T-helper 2 cell treated with Interferon-gamma antibody and Interleukin-4, amounts not matched to agents 5 μg/mL and 100 μg/mL, for 36 hours (primary cell): ENCODE measurements at regions not wholly inside any gene's neighbourhood (a gene's known extent, or its start where the extent isn't known, plus 50 kb on each side); places are given as distances from the start of the nearest gene placed in this dataset.
"Not testable (repeated sequence)": the region's sequence is repeated elsewhere in the genome, so short reads cannot be mapped to it uniquely, and the experiment has no call there.

ENCODE experiments used
- DNase-seq: peaks from one replicate; pipeline ENCODE4 v3.0.0; 2021; ENCODE audit warnings: low spot score
- H3K27ac Mint-ChIP-seq: one replicate; pipeline ENCODE4 v1.8.0; 2021; ENCODE audit warnings: mild to moderate bottlenecking, mixed read lengths
- H3K27me3 Mint-ChIP-seq: one replicate; pipeline ENCODE4 v1.8.0; 2021; ENCODE audit warnings: low read depth, mixed read lengths
- H3K36me3 Mint-ChIP-seq: one replicate; pipeline ENCODE4 v1.8.0; 2021; ENCODE audit warnings: low read depth, mixed read lengths
- H3K4me1 Mint-ChIP-seq: one replicate; pipeline ENCODE4 v1.8.0; 2021; ENCODE audit warnings: low read depth, mixed read lengths
- H3K4me3 Mint-ChIP-seq: one replicate; pipeline ENCODE4 v1.8.0; 2022; ENCODE audit warnings: mild to moderate bottlenecking, moderate library complexity, mixed read lengths
- H3K9me3 Mint-ChIP-seq: one replicate; pipeline ENCODE4 v1.8.0; 2021; ENCODE audit warnings: mixed read lengths

GRCh38 chr4:72966652-72967051 lies 102.9 kb downstream of the COX18 start:
- H3K4me1 Mint-ChIP-seq, result peaks cover 2% of the 10 kb centered on the region
- no peak for DNase-seq
- no peaks in the 10 kb centered on the region for H3K36me3 Mint-ChIP-seq
- no peak overlapping the region for H3K4me3 Mint-ChIP-seq
- H3K27me3 Mint-ChIP-seq, result peaks cover 8% of the 10 kb centered on the region
- peaks cover 4% of the 10 kb centered on the region for H3K9me3 Mint-ChIP-seq
- no peak overlapping the region for H3K27ac Mint-ChIP-seq

- peaks cover 13% of the 10 kb centered on the region for H3K9me3 Mint-ChIP-seq
- no peaks in the 10 kb centered on the region for H3K27me3 Mint-ChIP-seq
Measured at GRCh38 chr4:72959411-72959810, 110.1 kb downstream of the COX18 start.

DNA sequence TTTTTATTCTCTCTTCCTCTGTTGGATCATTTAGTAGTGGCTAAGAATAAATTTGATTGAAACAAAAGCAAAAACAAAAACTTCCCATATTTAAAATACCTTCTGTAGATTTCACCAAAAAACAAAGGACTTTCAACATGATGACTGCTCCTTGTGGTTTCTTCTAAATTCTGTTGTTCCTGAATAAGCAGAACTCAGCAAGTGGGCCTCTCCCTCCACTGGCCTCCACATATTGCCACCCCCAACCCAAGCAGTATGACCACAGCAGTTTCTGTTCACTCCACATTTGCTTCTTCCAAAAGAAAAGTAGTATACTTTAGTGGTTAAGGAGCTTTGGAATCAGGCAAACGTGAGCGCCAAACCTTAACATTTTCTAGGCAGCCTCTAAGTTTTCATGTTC lies 114.7 kb downstream of the COX18 start:
- Mint-ChIP-seq H3K9me3 (no peaks in the 10 kb centered on the region), H3K27ac (no peak overlapping the region), H3K4me1 (no peaks in the 10 kb centered on the region), H3K4me3 (no peak overlapping the region), H3K27me3 (no peaks in the 10 kb centered on the region), H3K36me3 (no peaks in the 10 kb centered on the region)
- DNase-seq, result no peak

More at GRCh38 chr4:72959411-72959810, 110.1 kb downstream of the COX18 start:
- Mint-ChIP-seq H3K4me3 (no peak overlapping the region), H3K27ac (no peak overlapping the region), H3K4me1 (no peaks in the 10 kb centered on the region), H3K36me3 (no peaks in the 10 kb centered on the region)
- no peak for DNase-seq

- no peak for DNase-seq
- Mint-ChIP-seq H3K36me3 (no peaks in the 10 kb centered on the region), H3K9me3 (no peaks in the 10 kb centered on the region), H3K4me3 (no peak overlapping the region), H3K27me3 (no peaks in the 10 kb centered on the region), H3K4me1 (no peaks in the 10 kb centered on the region), H3K27ac (no peak overlapping the region)
Measured at GRCh38 chr4:72953571-72953970, 115.9 kb downstream of the COX18 start.

GRCh38 chr4:72951628-72952027 lies 117.9 kb downstream of the COX18 start:
- Mint-ChIP-seq H3K4me1 (no peaks in the 10 kb centered on the region), H3K27ac (no peak overlapping the region), H3K27me3 (no peaks in the 10 kb centered on the region), H3K36me3 (no peaks in the 10 kb centered on the region), H3K9me3 (no peaks in the 10 kb centered on the region), H3K4me3 (no peak overlapping the region)
- no peak for DNase-seq

DNA sequence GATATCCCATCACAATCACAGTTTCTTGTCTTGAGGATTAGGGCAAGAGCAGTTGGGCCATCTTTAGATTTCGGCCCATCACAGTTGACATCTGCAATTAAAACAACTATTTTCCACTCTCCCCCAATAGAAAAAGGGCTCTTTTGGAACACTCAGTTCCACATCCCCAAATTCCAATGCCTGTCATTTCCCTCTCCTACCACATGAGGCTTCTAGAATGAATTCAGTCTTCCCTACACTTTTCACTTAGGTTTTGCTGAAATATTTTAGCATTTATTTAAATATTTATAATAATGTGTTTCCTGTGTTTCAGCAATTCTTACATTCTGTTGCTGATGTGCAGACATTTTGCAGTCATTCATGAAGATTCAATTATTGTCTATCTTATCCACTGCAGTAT lies 118.4 kb downstream of the COX18 start:
- Mint-ChIP-seq H3K27me3 (no peaks in the 10 kb centered on the region), H3K9me3 (peaks cover 1% of the 10 kb centered on the region), H3K4me1 (no peaks in the 10 kb centered on the region), H3K27ac (no peak overlapping the region), H3K4me3 (no peak overlapping the region), H3K36me3 (no peaks in the 10 kb centered on the region)
- DNase-seq, result no peak

DNA sequence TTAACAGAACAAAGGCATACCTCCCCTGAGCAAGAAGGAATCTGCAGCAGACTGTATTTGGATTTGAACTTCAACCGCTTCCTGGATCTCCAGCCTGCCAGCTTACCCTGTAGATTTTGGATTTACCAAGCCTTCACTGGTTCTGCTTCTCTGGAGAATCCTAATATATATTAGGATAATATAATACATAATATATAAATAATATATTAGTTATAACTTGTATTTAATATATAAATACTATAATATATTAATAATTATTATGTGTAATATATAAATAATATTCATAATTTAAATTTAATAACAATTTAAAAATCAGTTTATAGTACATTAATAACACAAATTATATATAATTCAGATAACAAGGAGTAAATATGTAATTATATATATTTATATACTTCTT lies 121.4 kb downstream of the COX18 start:
- H3K36me3 Mint-ChIP-seq, result no peaks in the 10 kb centered on the region
- DNase-seq, result no peak
- H3K4me1 Mint-ChIP-seq, result no peaks in the 10 kb centered on the region
- H3K4me3 Mint-ChIP-seq, result no peak overlapping the region
- no peaks in the 10 kb centered on the region for H3K27me3 Mint-ChIP-seq
- no peak overlapping the region for H3K27ac Mint-ChIP-seq
- peaks cover 7% of the 10 kb centered on the region for H3K9me3 Mint-ChIP-seq

- peaks cover 7% of the 10 kb centered on the region for H3K9me3 Mint-ChIP-seq
- peaks cover 2% of the 10 kb centered on the region for H3K27me3 Mint-ChIP-seq
- no peak overlapping the region for H3K4me3 Mint-ChIP-seq
- H3K36me3 Mint-ChIP-seq, result no peaks in the 10 kb centered on the region
- H3K4me1 Mint-ChIP-seq, result no peaks in the 10 kb centered on the region
- no peak for DNase-seq
- H3K27ac Mint-ChIP-seq, result no peak overlapping the region
Measured at GRCh38 chr4:72945719-72946336, 123.7 kb downstream of the COX18 start.

DNA sequence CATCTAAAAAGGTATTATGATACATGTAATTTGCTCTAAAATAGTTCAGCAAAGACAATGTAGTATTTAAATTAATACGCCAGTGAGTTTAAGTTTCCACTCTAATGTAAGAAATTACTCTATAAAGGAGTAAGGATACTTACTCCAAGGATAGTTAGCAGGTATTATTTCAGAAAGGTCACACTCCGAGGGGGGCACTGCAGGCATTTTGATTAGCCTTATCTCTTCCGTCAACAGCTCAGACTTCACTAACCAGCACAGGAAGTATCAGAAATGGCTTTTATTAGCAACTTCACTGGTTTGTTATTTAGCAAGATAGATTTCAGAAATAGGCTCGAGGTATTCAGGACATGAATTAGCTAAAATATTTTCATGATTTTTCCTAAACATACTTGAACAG lies 127.0 kb downstream of the COX18 start:
- Mint-ChIP-seq H3K27me3 (peaks cover 2% of the 10 kb centered on the region), H3K4me3 (no peak overlapping the region), H3K9me3 (peaks cover 7% of the 10 kb centered on the region), H3K36me3 (no peaks in the 10 kb centered on the region), H3K4me1 (no peaks in the 10 kb centered on the region), H3K27ac (no peak overlapping the region)
- no peak for DNase-seq

DNA sequence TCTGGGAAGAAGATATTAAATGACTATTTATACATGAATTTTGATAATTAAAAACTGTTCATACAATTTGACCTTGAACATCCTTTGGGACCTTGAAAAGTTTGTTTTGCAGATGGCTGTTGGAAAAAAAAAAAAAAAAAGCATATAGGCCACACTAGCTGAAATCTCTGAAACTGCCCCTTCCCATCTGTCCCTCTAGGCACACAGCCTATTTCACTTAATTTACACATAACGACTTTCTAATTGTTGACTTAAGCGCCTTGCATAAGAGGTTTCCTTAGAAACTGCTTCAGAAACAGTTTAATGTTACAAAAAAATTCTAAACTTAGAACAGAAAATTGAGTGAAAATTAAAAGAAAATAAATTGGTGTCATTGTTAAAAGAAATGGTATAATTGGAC lies 131.0 kb downstream of the COX18 start:
- Mint-ChIP-seq H3K27me3 (peaks cover 2% of the 10 kb centered on the region), H3K4me3 (no peak overlapping the region), H3K27ac (no peak overlapping the region), H3K9me3 (no peaks in the 10 kb centered on the region), H3K36me3 (no peaks in the 10 kb centered on the region), H3K4me1 (no peaks in the 10 kb centered on the region)
- DNase-seq, result no peak

- no peaks in the 10 kb centered on the region for H3K36me3 Mint-ChIP-seq
- no peak overlapping the region for H3K4me3 Mint-ChIP-seq
- H3K9me3 Mint-ChIP-seq, result no peaks in the 10 kb centered on the region
- no peak overlapping the region for H3K27ac Mint-ChIP-seq
- H3K4me1 Mint-ChIP-seq, result no peaks in the 10 kb centered on the region
- H3K27me3 Mint-ChIP-seq, result no peaks in the 10 kb centered on the region
- DNase-seq, result no peak
Measured at GRCh38 chr4:72935462-72935861, 134.1 kb downstream of the COX18 start.

DNA sequence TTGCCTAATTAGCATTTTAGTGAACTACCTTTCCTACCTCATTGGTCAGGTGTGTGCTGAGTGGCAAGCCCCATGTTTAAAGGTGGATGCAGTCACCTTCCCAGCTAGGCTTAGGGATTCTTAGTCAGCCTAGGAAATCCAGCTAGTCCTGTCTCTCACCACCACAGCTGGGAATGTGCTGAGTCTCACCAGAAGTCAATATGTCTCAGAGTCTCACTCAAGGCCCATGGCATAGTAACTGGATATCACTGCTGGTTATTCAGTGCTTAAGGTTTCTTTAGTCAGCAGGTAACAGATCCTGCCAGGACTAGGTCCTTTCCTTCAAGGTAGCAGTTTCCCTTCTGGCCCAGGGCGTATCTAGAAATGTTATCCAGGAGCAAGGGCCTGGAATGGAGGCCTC lies 136.5 kb downstream of the COX18 start:
- no peaks in the 10 kb centered on the region for H3K4me1 Mint-ChIP-seq
- no peak overlapping the region for H3K27ac Mint-ChIP-seq
- no peak for DNase-seq
- no peaks in the 10 kb centered on the region for H3K27me3 Mint-ChIP-seq
- no peak overlapping the region for H3K4me3 Mint-ChIP-seq
- no peaks in the 10 kb centered on the region for H3K36me3 Mint-ChIP-seq
- no peaks in the 10 kb centered on the region for H3K9me3 Mint-ChIP-seq

- DNase-seq, result no peak
- H3K27me3 Mint-ChIP-seq, result no peaks in the 10 kb centered on the region
- H3K4me1 Mint-ChIP-seq, result no peaks in the 10 kb centered on the region
- H3K27ac Mint-ChIP-seq, result no peak overlapping the region
- no peaks in the 10 kb centered on the region for H3K36me3 Mint-ChIP-seq
- no peaks in the 10 kb centered on the region for H3K9me3 Mint-ChIP-seq
- no peak overlapping the region for H3K4me3 Mint-ChIP-seq
Measured at GRCh38 chr4:72931346-72931745, 138.2 kb downstream of the COX18 start.

DNA sequence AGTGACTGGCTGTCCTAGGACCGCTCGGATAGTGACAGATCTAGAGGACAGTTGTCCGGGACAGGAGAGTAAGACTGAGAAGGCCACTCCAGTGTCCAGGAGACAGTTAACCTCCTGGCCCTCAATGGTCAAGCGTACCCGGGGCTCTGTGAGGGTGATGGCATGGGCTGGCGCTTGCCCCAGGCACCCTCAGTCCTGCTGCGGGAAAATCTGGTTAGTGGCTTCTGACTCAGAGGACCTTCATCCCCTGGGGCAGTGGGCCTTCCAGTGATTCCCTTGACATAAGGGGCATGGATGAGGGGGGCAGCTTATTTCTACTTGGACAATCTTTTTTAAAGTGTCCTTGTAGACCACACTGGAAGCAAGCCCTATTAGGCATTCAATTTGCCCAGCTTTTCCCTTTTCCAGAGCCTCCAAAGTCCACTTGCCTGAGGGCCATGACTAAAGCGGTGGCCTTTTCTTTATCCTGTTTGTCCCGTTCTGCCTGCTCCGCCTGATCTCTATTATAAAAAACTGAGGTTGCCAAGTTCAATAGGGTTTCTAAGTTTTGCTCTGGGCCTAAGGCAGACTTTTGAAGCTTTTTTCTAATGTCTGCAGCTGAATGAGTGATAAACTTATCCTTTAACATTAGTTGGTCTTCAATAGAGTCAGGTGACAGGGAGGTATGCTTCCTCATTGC lies 139.8 kb downstream of the COX18 start:
- not testable (repeated sequence) for H3K27me3 Mint-ChIP-seq, H3K27ac Mint-ChIP-seq, DNase-seq, H3K9me3 Mint-ChIP-seq, H3K36me3 Mint-ChIP-seq, H3K4me3 Mint-ChIP-seq, H3K4me1 Mint-ChIP-seq

GRCh38 chr4:72924814-72925213 lies 144.7 kb downstream of the COX18 start:
- Mint-ChIP-seq H3K36me3 (no peaks in the 10 kb centered on the region), H3K4me1 (no peaks in the 10 kb centered on the region), H3K4me3 (no peak overlapping the region), H3K9me3 (no peaks in the 10 kb centered on the region), H3K27ac (no peak overlapping the region), H3K27me3 (no peaks in the 10 kb centered on the region)
- DNase-seq, result no peak
